Loucy (cell line): ENCODE measurements at regions not wholly inside any gene's neighbourhood (a gene's known extent, or its start where the extent isn't known, plus 50 kb on each side); places are given as distances from the start of the nearest gene placed in this dataset.

Experiments used
- CTCF ChIP-seq: fragments of 200-600 bp; sonication (generic); conservative IDR thresholded peaks from 2 replicates; pipeline ENCODE4 v1.5.1; 2014; ENCODE audit warnings: mild to moderate bottlenecking, antibody characterized with exemption, low read length
- EZH2phosphoT487 ChIP-seq: fragments of 200-600 bp; IDR thresholded peaks from 2 replicates; pipeline ENCODE4 v1.6.1; 2018; ENCODE audit warnings: antibody characterized with exemption, mild to moderate bottlenecking, moderate library complexity, borderline replicate concordance

GRCh38 chr14:40282196-40282595 lies 850.0 kb upstream of the FBXO33 start:
- TF ChIP-seq CTCF (no peak), EZH2phosphoT487 (no peak)
